Left ventricle myocardium inferior (tissue), 1 donor: ENCODE measurements at regions not wholly inside any gene's neighbourhood (a gene's known extent, or its start where the extent isn't known, plus 50 kb on each side); places are given as distances from the start of the nearest gene placed in this dataset.

ENCODE experiments used
- DNase-seq: peaks from one replicate; pipeline ENCODE4 v3.0.0-alpha.2; 2020
- H3K27ac ChIP-seq: fragments of 200-600 bp; replicated peaks from 2 replicates; pipeline ENCODE4 v1.8.0; 2021
- H3K27me3 ChIP-seq: fragments of 200-600 bp; 2 replicates; pipeline ENCODE4 v1.8.0; 2021; ENCODE audit warnings: low read depth
- H3K36me3 ChIP-seq: fragments of 200-600 bp; 2 replicates; pipeline ENCODE4 v1.8.0; 2021
- H3K4me1 ChIP-seq: fragments of 200-600 bp; 2 replicates; pipeline ENCODE4 v1.8.0; 2021
- H3K4me3 ChIP-seq: fragments of 200-600 bp; 2 replicates; pipeline ENCODE4 v1.8.0; 2021; ENCODE audit warnings: mild to moderate bottlenecking, moderate library complexity
- H3K9me3 ChIP-seq: fragments of 200-600 bp; replicated peaks from 2 replicates; pipeline ENCODE4 v1.8.0; 2021
- CTCF ChIP-seq: fragments of 200-600 bp; IDR thresholded peaks from 2 replicates; pipeline ENCODE4 v1.8.0; 2021; ENCODE audit warnings: antibody characterized with exemption, mild to moderate bottlenecking, borderline replicate concordance
- intact Hi-C: fragments of 100-400 bp; cut with micrococcal nuclease; formaldehyde crosslinking; loops from one replicate; pipeline ENCODE4 v1.11.0; 2022
- donor health status: DM: no; HTN: yes; CAD: no; lungs with severe emphysema.

DNA sequence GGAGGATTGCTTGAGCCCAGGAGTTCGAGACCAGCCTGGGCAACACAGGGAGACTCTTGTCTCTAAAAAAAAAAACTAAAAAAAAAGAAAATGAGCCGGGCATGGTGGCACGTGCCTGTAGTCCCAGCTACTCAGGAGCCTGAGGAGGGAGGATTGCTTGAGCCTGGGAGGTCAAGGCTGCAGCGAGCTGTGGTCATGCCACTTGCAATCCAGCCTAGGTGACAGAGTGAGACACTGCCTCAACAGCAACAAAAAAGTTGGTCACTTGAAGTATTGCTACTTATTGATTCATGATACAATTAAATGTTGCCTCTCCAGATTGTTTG, 57.9 kb upstream of the CXADR start:
- Histone ChIP-seq H3K4me3 (no peak overlapping the region), H3K36me3 (no peaks in the 10 kb centered on the region), H3K9me3 (no peaks in the 10 kb centered on the region), H3K27me3 (no peaks in the 10 kb centered on the region), H3K27ac (no peak overlapping the region), H3K4me1 (peaks cover 17% of the 10 kb centered on the region)
- TF ChIP-seq CTCF: no peak
- no peak for DNase-seq
- intact Hi-C loops: no loop called here

DNA sequence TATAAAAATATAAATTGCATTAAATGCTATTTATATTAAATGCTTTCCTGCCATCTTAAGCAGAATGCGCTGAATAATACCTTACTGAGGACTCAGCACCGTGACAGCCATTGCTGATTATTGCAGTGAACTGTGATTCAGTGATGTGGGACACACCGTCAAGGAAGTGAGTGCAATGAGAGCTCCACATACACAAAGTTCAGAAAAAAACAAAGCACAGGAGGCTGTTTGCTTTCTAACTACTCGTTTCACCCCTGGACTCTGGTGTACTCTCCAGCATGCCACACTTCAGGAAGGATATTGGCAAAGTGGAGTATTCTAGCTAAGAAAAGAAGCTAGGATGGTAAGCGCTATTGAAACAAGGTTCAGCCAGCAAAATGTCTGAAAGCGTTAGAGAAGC, 57.4 kb upstream of the CXADR start:
- H3K4me3 ChIP-seq: no peak overlapping the region
- no peak for TF ChIP-seq CTCF
- no peaks in the 10 kb centered on the region for H3K27me3 ChIP-seq
- H3K4me1 ChIP-seq: peaks cover 22% of the 10 kb centered on the region
- no peak for DNase-seq
- no peak overlapping the region for H3K27ac ChIP-seq
- no peaks in the 10 kb centered on the region for H3K36me3 ChIP-seq
- intact Hi-C loops: no loop called here
- H3K9me3 ChIP-seq: no peaks in the 10 kb centered on the region

DNA sequence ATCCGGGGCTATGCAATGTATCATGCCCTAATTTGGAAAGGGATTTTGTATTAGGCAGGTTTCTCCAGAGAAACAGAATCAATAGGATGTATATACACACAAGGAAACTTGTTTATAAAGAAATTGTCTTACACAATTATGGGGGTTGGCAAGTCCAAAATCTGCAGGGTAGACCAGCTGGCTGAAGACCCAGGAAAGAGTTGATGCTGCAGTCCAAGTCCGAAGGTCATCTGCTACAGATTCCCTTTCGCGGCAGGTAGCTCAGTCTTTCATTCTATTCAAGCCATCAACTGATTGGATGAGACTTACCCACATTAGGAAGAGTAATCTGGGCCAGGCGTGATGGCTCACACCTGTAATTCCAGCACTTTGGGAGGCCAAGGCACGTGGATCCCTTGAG, 54.6 kb upstream of the CXADR start:
- Histone ChIP-seq H3K27ac (no peak overlapping the region), H3K36me3 (no peaks in the 10 kb centered on the region), H3K27me3 (no peaks in the 10 kb centered on the region), H3K9me3 (no peaks in the 10 kb centered on the region), H3K4me1 (peaks cover 25% of the 10 kb centered on the region), H3K4me3 (no peak overlapping the region)
- TF ChIP-seq CTCF: no peak
- DNase-seq: no peak
- intact Hi-C loops: no loop called here

- Histone ChIP-seq H3K4me3 (no peak overlapping the region), H3K27ac (peak overlapping the region; percentile 84), H3K9me3 (no peaks in the 10 kb centered on the region), H3K27me3 (no peaks in the 10 kb centered on the region), H3K36me3 (no peaks in the 10 kb centered on the region), H3K4me1 (peaks cover 25% of the 10 kb centered on the region)
- intact Hi-C loops: no loop called here
- TF ChIP-seq CTCF: no peak
- DNase-seq: no peak
Observed at GRCh38 chr21:17460094-17460493, 52.7 kb upstream of the CXADR start.

GRCh38 chr21:17461014-17461413, 51.8 kb upstream of the CXADR start:
- TF ChIP-seq CTCF: no peak
- Histone ChIP-seq H3K27ac (peak overlapping the region; percentile 84), H3K4me3 (peak overlapping the region; percentile 13), H3K4me1 (peaks cover 25% of the 10 kb centered on the region), H3K36me3 (no peaks in the 10 kb centered on the region), H3K9me3 (no peaks in the 10 kb centered on the region), H3K27me3 (no peaks in the 10 kb centered on the region)
- no peak for DNase-seq
- intact Hi-C loops: no loop called here

- no peak overlapping the region for H3K4me3 ChIP-seq
- H3K27ac ChIP-seq: peak overlapping the region; percentile 84
- H3K36me3 ChIP-seq: no peaks in the 10 kb centered on the region
- no peak for DNase-seq
- no peaks in the 10 kb centered on the region for H3K9me3 ChIP-seq
- TF ChIP-seq CTCF: no peak
- H3K4me1 ChIP-seq: peaks cover 25% of the 10 kb centered on the region
- no peaks in the 10 kb centered on the region for H3K27me3 ChIP-seq
- intact Hi-C loops: no loop called here
Observed at GRCh38 chr21:17461582-17461981, 51.3 kb upstream of the CXADR start.
